ENCODE measurements at regions not wholly inside any gene's neighbourhood (a gene's known extent, or its start where the extent isn't known, plus 50 kb on each side); places are given as distances from the start of the nearest gene placed in this dataset.

- TF ChIP-seq CTCF (IDR thresholded peaks at IDR 0.05) (no peak), POLR2A (IDR thresholded peaks at IDR 0.05) (no peak), EP300 (IDR thresholded peaks at IDR 0.05; ENCODE audit: low read depth) (no peak), POLR2AphosphoS5 (IDR thresholded peaks at IDR 0.05) (no peak)
These were observed 247.5 kb upstream of the KLF3 start for GRCh38 chr4:38416450-38417014.
